ENCODE measurements at regions not wholly inside any gene's neighbourhood (a gene's known extent, or its start where the extent isn't known, plus 50 kb on each side); places are given as distances from the start of the nearest gene placed in this dataset.

GRCh38 chr5:128011339-128011738 is 72.2 kb upstream of the SLC12A2 start:
- Histone ChIP-seq H3K27me3 (ENCODE audit: control insufficient read depth, insufficient read depth, low read length, poor library complexity, severe bottlenecking) (no peaks in the 10 kb centered on the region), H3K9ac (ENCODE audit: extremely low read depth, low read length, poor library complexity, severe bottlenecking) (no peak overlapping the region), H3K9me3 (ENCODE audit: control insufficient read depth, low read length) (no peaks in the 10 kb centered on the region), H3K27ac (ENCODE audit: low read depth, low read length) (no peak overlapping the region), H3K4me3 (ENCODE audit: low read length) (no peak overlapping the region), H3K4me1 (ENCODE audit: control insufficient read depth, insufficient read depth, low read length) (peaks cover 13% of the 10 kb centered on the region), H3K36me3 (ENCODE audit: control insufficient read depth, insufficient read depth, low read length) (no peaks in the 10 kb centered on the region)
- Mint-ChIP-seq H3K27me3 (ENCODE audit: insufficient read depth) (no peaks in the 10 kb centered on the region), H3K9me3 (no peaks in the 10 kb centered on the region), H3K27ac (no peak overlapping the region), H3K4me3 (no peak overlapping the region), H3K4me1 (peaks cover 28% of the 10 kb centered on the region), H3K36me3 (ENCODE audit: low read depth) (no peaks in the 10 kb centered on the region)
- DNase-seq: no peak
- TF ChIP-seq CTCF (conservative IDR thresholded peaks at IDR 0.05): no peak

GRCh38 chr5:128014578-128014977 is 69.0 kb upstream of the SLC12A2 start:
- Histone ChIP-seq H3K4me3 (ENCODE audit: low read length) (no peak overlapping the region), H3K9ac (ENCODE audit: extremely low read depth, low read length, poor library complexity, severe bottlenecking) (no peak overlapping the region), H3K36me3 (ENCODE audit: control insufficient read depth, insufficient read depth, low read length) (no peaks in the 10 kb centered on the region), H3K4me1 (ENCODE audit: control insufficient read depth, insufficient read depth, low read length) (peaks cover 23% of the 10 kb centered on the region), H3K9me3 (ENCODE audit: control insufficient read depth, low read length) (no peaks in the 10 kb centered on the region), H3K27ac (ENCODE audit: low read depth, low read length) (no peak overlapping the region), H3K27me3 (ENCODE audit: control insufficient read depth, insufficient read depth, low read length, poor library complexity, severe bottlenecking) (no peaks in the 10 kb centered on the region)
- no peak overlapping the region for H3K4me3 Mint-ChIP-seq
- peaks cover 13% of the 10 kb centered on the region for H3K4me1 Mint-ChIP-seq
- TF ChIP-seq CTCF (conservative IDR thresholded peaks at IDR 0.05): no peak
- no peaks in the 10 kb centered on the region for H3K27me3 Mint-ChIP-seq (ENCODE audit: insufficient read depth)
- H3K36me3 Mint-ChIP-seq (ENCODE audit: low read depth): no peaks in the 10 kb centered on the region
- no peaks in the 10 kb centered on the region for H3K9me3 Mint-ChIP-seq
- DNase-seq: no peak
- 86% methylated on average over 2 of the region's 2 CpGs; no CpG with 5 or more reads in 1 of the 2 experiments for WGBS, 2 experiments (ENCODE audit: insufficient coverage in 1 of 2, insufficient read length in 1 of 2)
- H3K27ac Mint-ChIP-seq: no peak overlapping the region

- H3K27ac ChIP-seq (ENCODE audit: low read depth, low read length): no peak overlapping the region
- H3K4me3 ChIP-seq (ENCODE audit: low read length): no peak overlapping the region
- no peak overlapping the region for H3K4me3 Mint-ChIP-seq
- no peaks in the 10 kb centered on the region for H3K27me3 Mint-ChIP-seq (ENCODE audit: insufficient read depth)
- no peaks in the 10 kb centered on the region for H3K36me3 Mint-ChIP-seq (ENCODE audit: low read depth)
- no peak overlapping the region for H3K9ac ChIP-seq (ENCODE audit: extremely low read depth, low read length, poor library complexity, severe bottlenecking)
- 67 to 100% methylated on average over 1 of the region's 1 CpG for WGBS, 2 experiments (ENCODE audit: insufficient coverage in 1 of 2, insufficient read length in 1 of 2)
- TF ChIP-seq CTCF (conservative IDR thresholded peaks at IDR 0.05): no peak
- H3K9me3 Mint-ChIP-seq: no peaks in the 10 kb centered on the region
- peaks cover 31% of the 10 kb centered on the region for H3K4me1 ChIP-seq (ENCODE audit: control insufficient read depth, insufficient read depth, low read length)
- H3K27ac Mint-ChIP-seq: peak overlapping the region; percentile 12
- H3K27me3 ChIP-seq (ENCODE audit: control insufficient read depth, insufficient read depth, low read length, poor library complexity, severe bottlenecking): no peaks in the 10 kb centered on the region
- H3K9me3 ChIP-seq (ENCODE audit: control insufficient read depth, low read length): no peaks in the 10 kb centered on the region
- H3K4me1 Mint-ChIP-seq: peaks cover 6% of the 10 kb centered on the region
- H3K36me3 ChIP-seq (ENCODE audit: control insufficient read depth, insufficient read depth, low read length): no peaks in the 10 kb centered on the region
- DNase-seq: no peak
These were observed 68.1 kb upstream of the SLC12A2 start for GRCh38 chr5:128015478-128015877.

Measured in endodermal cell (in vitro differentiated cells).